ENCODE measurements at regions not wholly inside any gene's neighbourhood (a gene's known extent, or its start where the extent isn't known, plus 50 kb on each side); places are given as distances from the start of the nearest gene placed in this dataset.

GRCh38 chr3:72591522-72592421 is 256.5 kb downstream of the SHQ1 start:
- DNase-seq: peak in 4 of 14 donors; percentile 15 to 49 (median 25)

GRCh38 chr3:72590732-72591221 is 257.5 kb downstream of the SHQ1 start:
- DNase-seq: no peak

GRCh38 chr3:72587282-72587681 is 261.0 kb downstream of the SHQ1 start:
- DNase-seq: no peak

GRCh38 chr3:72586694-72587093 is 261.6 kb downstream of the SHQ1 start:
- DNase-seq: no peak

GRCh38 chr3:72585966-72586365 is 262.3 kb downstream of the SHQ1 start:
- DNase-seq: no peak

- no peak for DNase-seq
Observed at GRCh38 chr3:72584262-72584661, 264.0 kb downstream of the SHQ1 start.

GRCh38 chr3:72582963-72583362 is 265.3 kb downstream of the SHQ1 start:
- no peak for DNase-seq

GRCh38 chr3:72582211-72582878 is 265.9 kb downstream of the SHQ1 start:
- no peak for DNase-seq

- no peak for DNase-seq
Observed at GRCh38 chr3:72580900-72581299, 267.3 kb downstream of the SHQ1 start.

- no peak for DNase-seq
Observed at GRCh38 chr3:72580246-72580756, 267.9 kb downstream of the SHQ1 start.

GRCh38 chr3:72579581-72580245 is 268.5 kb downstream of the SHQ1 start:
- no peak for DNase-seq

GRCh38 chr3:72579191-72579580 is 269.1 kb downstream of the SHQ1 start:
- DNase-seq: no peak

GRCh38 chr3:72577190-72577589 is 271.1 kb downstream of the SHQ1 start:
- DNase-seq: no peak

GRCh38 chr3:72576563-72576962 is 271.7 kb downstream of the SHQ1 start:
- no peak for DNase-seq

- no peak for DNase-seq
Observed at GRCh38 chr3:72574144-72574543, 274.1 kb downstream of the SHQ1 start.

GRCh38 chr3:72573051-72573450 is 275.2 kb downstream of the SHQ1 start:
- DNase-seq: no peak

- DNase-seq: no peak
Observed at GRCh38 chr3:72572489-72573007, 275.7 kb downstream of the SHQ1 start.

- no peak for DNase-seq
Observed at GRCh38 chr3:72571638-72572114, 276.6 kb downstream of the SHQ1 start.

GRCh38 chr3:72571052-72571451 is 277.2 kb downstream of the SHQ1 start:
- DNase-seq: no peak

GRCh38 chr3:72569754-72570440 is 278.3 kb downstream of the SHQ1 start:
- DNase-seq: no peak

GRCh38 chr3:72568083-72568482 is 280.2 kb downstream of the SHQ1 start:
- no peak for DNase-seq

- no peak for DNase-seq
Observed at GRCh38 chr3:72567474-72567873, 280.8 kb downstream of the SHQ1 start.
